CD14-positive monocyte (primary cell): ENCODE measurements at regions not wholly inside any gene's neighbourhood (a gene's known extent, or its start where the extent isn't known, plus 50 kb on each side); places are given as distances from the start of the nearest gene placed in this dataset.

Experiments used
- DNase-seq, 3 donors: peaks; one replicate each; pipeline ENCODE4 v3.0.0-alpha.2; 2011 to 2022
- H2AFZ ChIP-seq: 2 replicates; pipeline ENCODE4 v1.6.0; 2012; ENCODE audit warnings: mild to moderate bottlenecking, low read depth, low read length, inconsistent platforms; ENCODE audit not compliant: insufficient read depth, poor library complexity, severe bottlenecking
- H3K27ac ChIP-seq, 2 donors: 1 replicate in 1 of 2; 2 replicates in 1 of 2; pipeline ENCODE4 v1.5.1; 2012 to 2013; ENCODE audit warnings: low read length in 2 of 2, control low read depth in 1 of 2, inconsistent platforms in 1 of 2, low read depth in 1 of 2, mild to moderate bottlenecking in 1 of 2
- H3K27me3 ChIP-seq, 2 donors: one replicate each; pipeline versions ENCODE4 v1.6.0 to v1.6.1; 2011 to 2013; ENCODE audit warnings: low read length in 2 of 2; ENCODE audit not compliant: control insufficient read depth in 2 of 2, insufficient read depth in 2 of 2
- H3K36me3 ChIP-seq, 2 donors: replicated peaks in 1 of 2; 1 replicate in 1 of 2; 2 replicates in 1 of 2; pipeline versions ENCODE4 v1.5.1 to v1.6.1; 2012 to 2013; ENCODE audit warnings: low read length in 2 of 2, control low read depth in 1 of 2, inconsistent platforms in 1 of 2, mild to moderate bottlenecking in 1 of 2; ENCODE audit not compliant: insufficient read depth in 2 of 2, control insufficient read depth in 1 of 2
- H3K4me1 ChIP-seq, 2 donors: 1 replicate in 1 of 2; 2 replicates in 1 of 2; pipeline versions ENCODE4 v1.5.1 to v1.6.1; 2012 to 2013; ENCODE audit warnings: low read length in 2 of 2, control low read depth in 1 of 2, inconsistent platforms in 1 of 2, mild to moderate bottlenecking in 1 of 2, moderate library complexity in 1 of 2; ENCODE audit not compliant: insufficient read depth in 2 of 2, control insufficient read depth in 1 of 2
- H3K4me2 ChIP-seq: replicated peaks from 2 replicates; pipeline ENCODE3; 2012; ENCODE audit warnings: low read length, moderate library complexity, mild to moderate bottlenecking; ENCODE audit not compliant: poor library complexity, severe bottlenecking; ENCODE audit errors: extremely low read depth
- H3K4me3 ChIP-seq, 3 experiments: fragments of 200-600 bp in 1 of 3; sonication (generic) in 1 of 3; replicated peaks in 1 of 3; 1 replicate in 2 of 3; 2 replicates in 1 of 3; pipeline ENCODE4 v1.5.1; 2011 to 2013; ENCODE audit warnings: low read length in 3 of 3, mild to moderate bottlenecking in 3 of 3, control low read depth in 2 of 3, low read depth in 2 of 3, inconsistent platforms in 1 of 3, moderate library complexity in 1 of 3
- H3K79me2 ChIP-seq: 2 replicates; pipeline ENCODE4 v1.6.0; 2012; ENCODE audit warnings: mild to moderate bottlenecking, control low read depth, inconsistent platforms, low read length, moderate library complexity; ENCODE audit not compliant: insufficient read depth
- H3K9ac ChIP-seq: 2 replicates; pipeline ENCODE4 v1.6.0; 2017; ENCODE audit warnings: low read length, mild to moderate bottlenecking; ENCODE audit not compliant: insufficient read depth, poor library complexity, severe bottlenecking
- H3K9me3 ChIP-seq, 2 donors: replicated peaks in 1 of 2; 1 replicate in 1 of 2; 2 replicates in 1 of 2; pipeline versions ENCODE4 v1.5.1 to v1.6.1; 2012 to 2013; ENCODE audit warnings: low read length in 2 of 2, control low read depth in 1 of 2; ENCODE audit not compliant: control insufficient read depth in 1 of 2, insufficient read depth in 1 of 2
- H4K20me1 ChIP-seq: 2 replicates; pipeline ENCODE4 v1.6.0; 2012; ENCODE audit warnings: mild to moderate bottlenecking, low read length, control low read depth, moderate library complexity; ENCODE audit not compliant: insufficient read depth
- H3K27ac Mint-ChIP-seq, 7 donors: one replicate each; pipeline ENCODE4 v1.8.0; 2020; ENCODE audit warnings: mild to moderate bottlenecking in 7 of 7, mixed read lengths in 7 of 7, moderate library complexity in 6 of 7, inconsistent platforms in 2 of 7
- H3K27me3 Mint-ChIP-seq, 3 donors: one replicate each; pipeline ENCODE4 v1.8.0; 2021 to 2022; ENCODE audit warnings: low read depth in 3 of 3, mild to moderate bottlenecking in 3 of 3, mixed read lengths in 3 of 3, moderate library complexity in 3 of 3, inconsistent platforms in 1 of 3
- H3K36me3 Mint-ChIP-seq, 2 donors: one replicate each; pipeline ENCODE4 v1.8.0; 2020; ENCODE audit warnings: mixed read lengths in 2 of 2, inconsistent platforms in 1 of 2, mild to moderate bottlenecking in 1 of 2
- H3K4me1 Mint-ChIP-seq: one replicate; pipeline ENCODE4 v1.8.0; 2020; ENCODE audit warnings: mild to moderate bottlenecking, mixed read lengths
- H3K4me3 Mint-ChIP-seq, 2 donors: one replicate each; pipeline ENCODE4 v1.8.0; 2020; ENCODE audit warnings: mild to moderate bottlenecking in 2 of 2, mixed read lengths in 2 of 2, moderate library complexity in 1 of 2
- H3K9me3 Mint-ChIP-seq, 7 donors: one replicate each; pipeline ENCODE4 v1.8.0; 2020 to 2022; ENCODE audit warnings: mixed read lengths in 7 of 7, mild to moderate bottlenecking in 6 of 7, moderate library complexity in 6 of 7, inconsistent platforms in 2 of 7
- WGBS: methylation state at CpG from one replicate; pipeline ENCODE4 v1.1.5; 2013; ENCODE audit warnings: missing lambda C conversion rate; ENCODE audit not compliant: insufficient coverage; 5-methylcytosine and 5-hydroxymethylcytosine counted together
- intact Hi-C, 2 donors: fragments of 100-400 bp; cut with micrococcal nuclease; formaldehyde crosslinking; loops; one replicate each; pipeline versions ENCODE4 v1.15.0 to v1.15.1; 2023
- TF ChIP-seq, protein P1 (sequence below): fragments of 200-600 bp; IDR thresholded peaks from one replicate; pipeline ENCODE4 v1.8.0; 2022; ENCODE audit warnings: antibody characterized with exemption, mild to moderate bottlenecking

DNA sequence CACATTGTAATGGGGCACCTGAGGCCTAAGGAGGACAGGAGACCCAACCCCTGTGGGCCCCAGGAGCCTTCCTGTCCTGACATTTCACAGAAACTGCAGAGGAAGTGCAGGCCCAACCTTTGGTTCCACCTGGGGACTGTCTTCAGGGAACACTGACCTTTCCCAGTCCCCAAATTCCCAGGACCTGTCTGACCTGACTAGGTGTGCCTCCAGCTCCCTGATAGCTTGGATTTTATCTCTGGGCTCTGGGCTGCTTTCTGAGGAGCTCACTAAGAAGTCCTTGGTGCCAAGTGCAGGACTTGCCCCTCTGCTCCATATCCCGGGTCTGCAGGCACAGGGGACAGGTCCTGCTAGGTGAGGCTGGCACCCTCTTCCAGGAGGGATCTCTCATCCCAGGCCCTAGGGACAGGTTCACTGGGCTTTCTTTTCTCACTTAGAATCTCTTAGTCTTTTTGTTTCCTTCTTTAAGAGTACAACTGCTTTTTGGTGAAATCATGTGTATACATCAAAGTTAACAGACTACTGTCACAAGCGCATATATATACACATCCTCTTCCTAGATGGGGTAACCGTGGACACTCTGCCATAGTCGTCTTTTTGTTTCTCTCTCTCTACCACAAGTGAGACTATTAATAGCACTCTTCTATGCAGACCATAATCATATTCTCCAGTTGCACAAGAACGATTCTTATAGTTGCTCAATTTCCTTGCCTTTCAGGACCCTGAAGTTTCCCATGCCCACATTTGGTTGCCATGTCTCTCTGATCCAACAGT lies 72.0 kb upstream of the IGLL5 start:
- Histone ChIP-seq H3K9me3 (no peaks in the 10 kb centered on the region), H3K27me3 (no peaks in the 10 kb centered on the region), H3K36me3 (no peaks in the 10 kb centered on the region), H3K4me1 (peaks cover 68 to 81% of the 10 kb centered on the region in 2 donors), H3K9ac (peak overlapping the region; percentile 10), H3K4me3 (peak overlapping the region in 1 of 3 experiments; percentile 14), H3K4me2 (peak overlapping the region; percentile 2), H3K79me2 (no peaks in the 10 kb centered on the region), H2AFZ (peak overlapping the region; percentile 27), H4K20me1 (no peaks in the 10 kb centered on the region), H3K27ac (peak overlapping the region; percentile 25 to 67)
- DNase-seq, result peak; percentile 28 to 47 (median 37)
- H3K4me1 Mint-ChIP-seq, result peaks cover 87% of the 10 kb centered on the region
- TF ChIP-seq, protein P1, sequence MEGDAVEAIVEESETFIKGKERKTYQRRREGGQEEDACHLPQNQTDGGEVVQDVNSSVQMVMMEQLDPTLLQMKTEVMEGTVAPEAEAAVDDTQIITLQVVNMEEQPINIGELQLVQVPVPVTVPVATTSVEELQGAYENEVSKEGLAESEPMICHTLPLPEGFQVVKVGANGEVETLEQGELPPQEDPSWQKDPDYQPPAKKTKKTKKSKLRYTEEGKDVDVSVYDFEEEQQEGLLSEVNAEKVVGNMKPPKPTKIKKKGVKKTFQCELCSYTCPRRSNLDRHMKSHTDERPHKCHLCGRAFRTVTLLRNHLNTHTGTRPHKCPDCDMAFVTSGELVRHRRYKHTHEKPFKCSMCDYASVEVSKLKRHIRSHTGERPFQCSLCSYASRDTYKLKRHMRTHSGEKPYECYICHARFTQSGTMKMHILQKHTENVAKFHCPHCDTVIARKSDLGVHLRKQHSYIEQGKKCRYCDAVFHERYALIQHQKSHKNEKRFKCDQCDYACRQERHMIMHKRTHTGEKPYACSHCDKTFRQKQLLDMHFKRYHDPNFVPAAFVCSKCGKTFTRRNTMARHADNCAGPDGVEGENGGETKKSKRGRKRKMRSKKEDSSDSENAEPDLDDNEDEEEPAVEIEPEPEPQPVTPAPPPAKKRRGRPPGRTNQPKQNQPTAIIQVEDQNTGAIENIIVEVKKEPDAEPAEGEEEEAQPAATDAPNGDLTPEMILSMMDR, result no peak
- H3K9me3 Mint-ChIP-seq, result no peaks in the 10 kb centered on the region
- H3K4me3 Mint-ChIP-seq, result peak overlapping the region in 1 of 2 donors; percentile 69
- peaks cover 0 to 4% (median 2%) of the 10 kb centered on the region in 3 donors for H3K27me3 Mint-ChIP-seq
- H3K27ac Mint-ChIP-seq, result peak overlapping the region in 6 of 7 donors; percentile 49 to 86 (median 82)
- WGBS, result 0% methylated on average over 3 of the region's 5 CpGs
- intact Hi-C loops, result no loop called here
- H3K36me3 Mint-ChIP-seq, result no peaks in the 10 kb centered on the region

GRCh38 chr22:22816171-22816514 lies 71.5 kb upstream of the IGLL5 start:
- Histone ChIP-seq H3K79me2 (no peaks in the 10 kb centered on the region), H3K36me3 (no peaks in the 10 kb centered on the region), H3K4me2 (peak overlapping the region; percentile 2), H3K9me3 (no peaks in the 10 kb centered on the region), H3K27me3 (no peaks in the 10 kb centered on the region), H3K4me3 (peak overlapping the region in 1 of 3 experiments; percentile 14), H3K4me1 (peaks cover 65 to 80% of the 10 kb centered on the region in 2 donors), H4K20me1 (no peaks in the 10 kb centered on the region), H3K9ac (no peak overlapping the region), H3K27ac (no peak overlapping the region), H2AFZ (peak overlapping the region; percentile 25)
- peak overlapping the region in 1 of 2 donors; percentile 69 for H3K4me3 Mint-ChIP-seq
- H3K9me3 Mint-ChIP-seq, result no peaks in the 10 kb centered on the region
- 37% methylated on average over 4 of the region's 6 CpGs for WGBS
- H3K27me3 Mint-ChIP-seq, result peaks cover 0 to 4% (median 2%) of the 10 kb centered on the region in 3 donors
- DNase-seq, result no peak
- TF ChIP-seq, protein P1, result no peak
- no peaks in the 10 kb centered on the region for H3K36me3 Mint-ChIP-seq
- H3K4me1 Mint-ChIP-seq, result peaks cover 84% of the 10 kb centered on the region
- H3K27ac Mint-ChIP-seq, result peak overlapping the region in 2 of 7 donors; percentile 10 to 86
- intact Hi-C loops, result no loop called here
